ENCODE measurements at regions not wholly inside any gene's neighbourhood (a gene's known extent, or its start where the extent isn't known, plus 50 kb on each side); places are given as distances from the start of the nearest gene placed in this dataset.

DNA sequence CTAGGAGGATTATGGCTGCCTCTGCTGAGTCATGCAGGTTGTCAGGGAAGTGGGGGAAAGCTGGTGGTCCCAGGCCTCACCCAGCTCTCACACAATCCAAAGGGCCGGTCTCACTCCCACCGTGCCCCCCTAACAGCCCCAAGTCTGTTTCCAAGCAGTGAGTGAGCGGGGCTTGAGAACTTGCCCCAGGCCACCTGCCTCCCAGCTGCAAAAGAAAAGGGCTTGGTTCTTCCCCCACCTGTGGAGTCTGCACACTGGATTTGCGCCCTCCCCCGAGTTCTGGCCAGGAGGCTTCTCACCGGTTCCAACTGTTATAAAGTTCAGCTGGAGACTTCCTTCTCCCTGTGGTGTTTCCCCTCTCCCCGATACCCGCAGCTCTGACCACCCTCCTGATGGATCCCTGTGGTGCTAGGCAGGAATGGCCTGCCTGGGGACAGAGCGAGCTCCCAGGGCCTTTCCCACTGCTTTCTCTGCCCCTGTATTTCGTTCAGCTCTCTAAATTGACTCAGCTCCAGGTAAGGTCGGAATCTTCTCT, 222.3 kb downstream of the BARHL2 start:
- Mint-ChIP-seq H3K9me3 (ENCODE audit: unreplicated experiment) (no peaks in the 10 kb centered on the region), H3K36me3 (ENCODE audit: insufficient read depth, unreplicated experiment) (no peaks in the 10 kb centered on the region), H3K4me3 (ENCODE audit: unreplicated experiment) (no peak overlapping the region), H3K27ac (ENCODE audit: low read depth, unreplicated experiment) (no peak overlapping the region), H3K4me1 (ENCODE audit: insufficient read depth, unreplicated experiment) (no peaks in the 10 kb centered on the region), H3K27me3 (ENCODE audit: insufficient read depth, unreplicated experiment) (peaks cover 20% of the 10 kb centered on the region)
- BruUV-seq (replicated peaks): no TSS peak
- DNase-seq (ENCODE audit: unreplicated experiment): no peak
- intact Hi-C loops (cut with micrococcal nuclease): no loop called here
- TF ChIP-seq, protein P1, sequence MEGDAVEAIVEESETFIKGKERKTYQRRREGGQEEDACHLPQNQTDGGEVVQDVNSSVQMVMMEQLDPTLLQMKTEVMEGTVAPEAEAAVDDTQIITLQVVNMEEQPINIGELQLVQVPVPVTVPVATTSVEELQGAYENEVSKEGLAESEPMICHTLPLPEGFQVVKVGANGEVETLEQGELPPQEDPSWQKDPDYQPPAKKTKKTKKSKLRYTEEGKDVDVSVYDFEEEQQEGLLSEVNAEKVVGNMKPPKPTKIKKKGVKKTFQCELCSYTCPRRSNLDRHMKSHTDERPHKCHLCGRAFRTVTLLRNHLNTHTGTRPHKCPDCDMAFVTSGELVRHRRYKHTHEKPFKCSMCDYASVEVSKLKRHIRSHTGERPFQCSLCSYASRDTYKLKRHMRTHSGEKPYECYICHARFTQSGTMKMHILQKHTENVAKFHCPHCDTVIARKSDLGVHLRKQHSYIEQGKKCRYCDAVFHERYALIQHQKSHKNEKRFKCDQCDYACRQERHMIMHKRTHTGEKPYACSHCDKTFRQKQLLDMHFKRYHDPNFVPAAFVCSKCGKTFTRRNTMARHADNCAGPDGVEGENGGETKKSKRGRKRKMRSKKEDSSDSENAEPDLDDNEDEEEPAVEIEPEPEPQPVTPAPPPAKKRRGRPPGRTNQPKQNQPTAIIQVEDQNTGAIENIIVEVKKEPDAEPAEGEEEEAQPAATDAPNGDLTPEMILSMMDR (IDR thresholded peaks at IDR 0.05; ENCODE audit: unreplicated experiment): no peak
- ChIA-PET POLR2A (no interaction called here), CTCF (interaction anchor here (1.0 kb wide), 1 partner anchor 19 kb away, joined by 3 read pairs; no protein-coding TSS in a partner anchor)

DNA sequence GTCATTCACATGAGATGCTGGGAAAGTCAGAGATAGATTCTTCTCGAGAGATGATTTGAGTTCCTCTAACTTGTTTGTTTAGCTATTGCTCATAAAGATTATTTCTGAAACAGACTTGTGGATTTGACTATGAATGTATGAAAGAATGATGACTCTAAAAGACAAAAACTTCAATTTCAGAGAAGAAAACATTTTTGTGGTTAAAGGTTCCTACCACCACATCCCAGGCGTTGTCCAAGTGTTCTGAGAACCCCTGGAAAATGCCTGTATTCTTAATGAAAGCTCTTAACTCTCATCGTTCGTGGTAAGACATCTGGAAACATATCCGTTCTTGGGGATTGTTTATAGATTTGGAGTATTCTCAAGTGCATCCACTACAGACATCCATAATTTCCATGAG, 228.7 kb downstream of the BARHL2 start:
- Mint-ChIP-seq H3K4me1 (ENCODE audit: insufficient read depth, unreplicated experiment) (no peaks in the 10 kb centered on the region), H3K9me3 (ENCODE audit: unreplicated experiment) (no peaks in the 10 kb centered on the region), H3K36me3 (ENCODE audit: insufficient read depth, unreplicated experiment) (no peaks in the 10 kb centered on the region), H3K27me3 (ENCODE audit: insufficient read depth, unreplicated experiment) (peaks cover 19% of the 10 kb centered on the region), H3K27ac (ENCODE audit: low read depth, unreplicated experiment) (no peak overlapping the region), H3K4me3 (ENCODE audit: unreplicated experiment) (no peak overlapping the region)
- ChIA-PET CTCF (no interaction called here), POLR2A (no interaction called here)
- intact Hi-C loops (cut with micrococcal nuclease): no loop called here
- BruUV-seq (replicated peaks): no TSS peak
- peak; percentile 1 for DNase-seq (ENCODE audit: unreplicated experiment)
- TF ChIP-seq, protein P1 (IDR thresholded peaks at IDR 0.05; ENCODE audit: unreplicated experiment): no peak

DNA sequence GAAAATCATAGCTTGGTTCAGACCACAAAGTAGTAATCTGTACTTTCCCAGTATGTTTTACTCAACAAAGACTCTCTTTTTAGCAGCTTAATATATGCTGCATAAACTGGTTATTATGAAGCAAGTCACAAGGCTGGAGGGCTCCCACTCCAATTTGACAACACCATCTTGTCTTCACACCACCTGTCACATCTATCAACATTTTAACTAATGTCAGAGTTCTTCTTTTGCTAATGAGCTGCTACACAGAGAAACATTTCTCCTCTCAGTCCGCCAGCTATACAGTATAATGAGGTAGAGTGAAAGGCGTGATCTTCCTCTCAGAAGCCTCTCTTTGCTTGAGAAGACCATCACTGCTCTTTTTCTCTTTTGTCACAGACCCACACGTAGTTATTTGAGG, 230.1 kb downstream of the BARHL2 start:
- H3K9me3 Mint-ChIP-seq (ENCODE audit: unreplicated experiment): no peaks in the 10 kb centered on the region
- ChIA-PET POLR2A (interaction anchor here (0.7 kb wide), 1 partner anchor 946 kb away, joined by 4 read pairs; no protein-coding TSS in a partner anchor), CTCF (interaction anchor here (0.6 to 0.9 kb wide), 2 partner anchors 11 to 840 kb away, joined by 3 read pairs; no protein-coding TSS in a partner anchor)
- intact Hi-C loops (cut with micrococcal nuclease): no loop called here
- no peaks in the 10 kb centered on the region for H3K4me1 Mint-ChIP-seq (ENCODE audit: insufficient read depth, unreplicated experiment)
- H3K4me3 Mint-ChIP-seq (ENCODE audit: unreplicated experiment): no peak overlapping the region
- TF ChIP-seq, protein P1 (IDR thresholded peaks at IDR 0.05; ENCODE audit: unreplicated experiment): no peak
- no peaks in the 10 kb centered on the region for H3K36me3 Mint-ChIP-seq (ENCODE audit: insufficient read depth, unreplicated experiment)
- DNase-seq (ENCODE audit: unreplicated experiment): no peak
- H3K27ac Mint-ChIP-seq (ENCODE audit: low read depth, unreplicated experiment): no peak overlapping the region
- BruUV-seq (replicated peaks): no TSS peak
- peaks cover 7% of the 10 kb centered on the region for H3K27me3 Mint-ChIP-seq (ENCODE audit: insufficient read depth, unreplicated experiment)

DNA sequence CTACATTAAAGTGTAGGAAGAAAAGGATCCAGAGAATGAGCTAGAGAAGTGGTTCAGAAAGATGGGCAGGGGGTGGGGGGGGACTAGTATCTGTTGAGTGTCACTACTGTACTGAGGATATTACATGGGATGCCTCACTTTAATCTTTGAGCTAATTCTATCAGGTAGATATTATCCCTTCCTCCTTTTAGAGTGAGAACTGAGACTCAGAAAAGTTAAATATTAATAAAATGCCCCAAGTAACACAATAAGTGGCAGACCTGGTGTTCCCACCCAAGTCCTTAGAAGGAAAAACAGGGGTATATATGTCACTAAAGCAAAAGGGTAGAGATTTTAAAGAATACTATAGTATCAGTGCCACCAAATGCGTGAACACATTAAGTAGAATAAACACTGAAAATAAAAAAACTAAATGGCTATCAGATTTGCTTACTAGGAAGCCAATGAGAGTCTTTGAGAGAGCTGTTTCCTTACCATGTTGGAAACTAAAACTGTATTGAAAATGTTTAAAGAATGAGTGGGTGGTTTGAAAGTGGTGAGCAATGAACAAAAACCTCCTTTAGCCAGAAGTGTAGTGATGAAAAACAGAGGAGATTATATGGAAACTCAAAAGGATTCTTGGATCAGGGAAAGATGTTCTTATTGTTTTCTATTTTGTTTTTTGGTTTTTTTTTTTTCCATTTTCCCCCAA, 230.8 kb downstream of the BARHL2 start:
- CTCF ChIA-PET: interaction anchor here (0.5 to 0.9 kb wide), 4 partner anchors 11 to 354 kb away, joined by 3 to 6 read pairs (median 4); no protein-coding TSS in a partner anchor
- DNase-seq (ENCODE audit: unreplicated experiment): no peak
- intact Hi-C loops (cut with micrococcal nuclease): no loop called here
- TF ChIP-seq, protein P1 (IDR thresholded peaks at IDR 0.05; ENCODE audit: unreplicated experiment): no peak
- Mint-ChIP-seq H3K4me3 (ENCODE audit: unreplicated experiment) (no peak overlapping the region), H3K4me1 (ENCODE audit: insufficient read depth, unreplicated experiment) (no peaks in the 10 kb centered on the region), H3K27me3 (ENCODE audit: insufficient read depth, unreplicated experiment) (peaks cover under 1% of the 10 kb centered on the region), H3K36me3 (ENCODE audit: insufficient read depth, unreplicated experiment) (no peaks in the 10 kb centered on the region), H3K9me3 (ENCODE audit: unreplicated experiment) (no peaks in the 10 kb centered on the region), H3K27ac (ENCODE audit: low read depth, unreplicated experiment) (no peak overlapping the region)
- POLR2A ChIA-PET: interaction anchor here (0.7 kb wide), 1 partner anchor 265 kb away, joined by 3 read pairs; no protein-coding TSS in a partner anchor
- no TSS peak for BruUV-seq (replicated peaks)

Measured in MCF 10A (cell line).